ENCODE measurements at regions not wholly inside any gene's neighbourhood (a gene's known extent, or its start where the extent isn't known, plus 50 kb on each side); places are given as distances from the start of the nearest gene placed in this dataset.
"Not testable (repeated sequence)": the region's sequence is repeated elsewhere in the genome, so short reads cannot be mapped to it uniquely, and the experiment has no call there.

DNA sequence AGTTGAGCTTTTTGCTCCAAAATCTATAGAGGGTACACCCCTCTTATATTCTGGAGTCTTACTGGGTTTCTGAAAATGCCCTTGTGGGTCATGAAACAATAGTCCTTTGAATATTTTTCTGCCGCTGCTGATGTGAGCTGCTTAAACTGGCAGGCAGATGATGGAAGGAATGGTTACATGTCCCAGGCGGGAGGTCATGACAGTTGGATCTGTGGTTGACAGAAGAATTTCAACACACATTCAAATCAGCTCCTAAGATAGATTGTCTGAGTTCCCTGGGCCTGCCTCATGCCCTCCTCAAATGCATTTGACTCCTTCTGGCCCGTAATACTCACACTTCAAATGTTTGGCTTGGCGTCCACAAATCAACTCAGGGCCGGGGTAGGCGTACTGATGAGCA, 105.0 kb upstream of the IKBKE start:
- not testable (repeated sequence) for DNase-seq

DNA sequence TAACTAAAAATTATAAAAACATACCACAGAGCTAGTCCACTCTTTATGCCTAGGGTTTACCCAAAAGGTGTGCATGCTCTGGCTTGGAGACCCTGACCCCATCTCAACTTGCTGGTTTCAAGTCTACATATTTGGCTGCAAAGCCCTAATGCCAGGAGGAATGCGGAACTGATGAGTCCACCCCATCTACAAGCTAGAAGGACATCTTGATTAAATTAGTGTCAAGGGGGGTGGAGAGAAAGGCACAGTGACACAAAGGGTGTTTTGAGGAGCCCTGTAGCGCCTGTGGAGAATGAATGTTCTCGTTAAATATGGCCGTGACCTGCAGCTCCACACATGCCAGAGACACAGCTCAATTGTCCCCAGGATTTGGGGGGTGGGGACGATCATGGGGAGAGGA, 104.1 kb upstream of the IKBKE start:
- peak; percentile 0 for DNase-seq

DNA sequence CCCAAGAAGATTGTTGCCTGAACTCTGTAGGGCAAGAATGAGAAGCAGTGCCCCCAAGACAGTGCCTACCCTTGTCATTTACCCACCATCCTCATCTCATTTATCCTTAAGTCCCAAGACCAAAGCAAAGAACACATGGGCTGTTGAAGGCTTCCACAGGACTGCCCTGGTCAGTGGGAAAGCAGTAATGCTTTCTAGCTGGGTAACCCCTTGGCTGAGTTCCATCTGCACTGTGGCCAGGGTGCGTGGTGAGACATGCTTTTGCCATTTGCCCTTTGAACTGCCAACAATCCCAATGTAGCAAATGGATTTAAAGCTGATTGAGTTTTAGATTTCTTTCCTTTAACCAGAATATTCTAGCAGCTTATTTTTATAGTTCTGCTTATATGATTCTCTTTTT, 103.5 kb upstream of the IKBKE start:
- DNase-seq: not testable (repeated sequence)

DNA sequence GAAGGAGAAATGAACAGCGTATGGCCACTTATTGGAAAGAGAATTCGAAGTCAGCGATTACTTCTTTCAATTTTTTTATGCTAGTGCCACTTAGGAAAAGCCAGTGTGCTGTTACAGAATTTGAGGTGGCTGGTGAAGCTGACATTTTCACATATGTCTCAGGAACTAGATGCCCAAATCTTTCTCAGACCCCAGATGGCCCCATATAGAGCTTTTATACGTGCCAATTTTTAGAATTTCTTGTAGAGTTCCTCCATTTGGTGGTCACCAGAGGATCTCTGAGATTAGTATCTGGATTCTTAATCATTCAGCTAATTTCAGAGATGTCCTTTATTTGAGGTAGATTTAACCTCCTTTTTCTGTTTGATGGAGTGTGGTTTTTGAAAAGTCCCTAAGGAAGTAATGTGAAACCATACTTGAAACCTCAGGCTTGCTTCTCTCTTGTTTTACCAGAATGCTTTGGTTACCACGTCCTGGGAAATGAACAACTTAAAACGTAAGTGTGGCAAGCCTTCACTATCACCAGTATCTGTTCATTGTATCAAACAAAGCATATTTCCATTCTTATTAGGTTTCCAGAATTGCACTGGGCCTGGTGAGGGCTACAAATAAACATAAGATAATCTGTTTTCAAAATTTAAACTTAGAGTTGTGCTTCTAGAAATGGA, 102.2 kb upstream of the IKBKE start:
- not testable (repeated sequence) for DNase-seq

DNA sequence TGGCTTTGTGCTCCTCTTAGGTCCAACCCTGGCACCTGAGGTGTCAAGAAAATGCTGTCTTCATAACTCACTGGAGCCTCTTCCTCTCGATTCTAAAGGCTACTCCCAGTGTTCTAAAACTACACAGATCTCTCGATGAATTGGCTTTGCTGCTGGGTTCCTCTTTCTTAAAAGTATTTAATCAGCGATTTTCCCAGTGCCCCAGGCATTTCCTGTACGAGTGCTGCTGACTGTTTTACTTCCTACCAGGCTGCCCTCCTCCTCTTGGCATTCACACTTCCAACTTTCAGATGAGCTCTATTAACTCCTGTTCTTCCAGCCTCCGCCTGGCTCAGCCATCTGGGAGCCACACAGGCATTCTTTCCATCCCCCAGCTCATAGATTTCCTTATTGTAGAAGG, 95.6 kb upstream of the IKBKE start:
- DNase-seq: not testable (repeated sequence)

DNA sequence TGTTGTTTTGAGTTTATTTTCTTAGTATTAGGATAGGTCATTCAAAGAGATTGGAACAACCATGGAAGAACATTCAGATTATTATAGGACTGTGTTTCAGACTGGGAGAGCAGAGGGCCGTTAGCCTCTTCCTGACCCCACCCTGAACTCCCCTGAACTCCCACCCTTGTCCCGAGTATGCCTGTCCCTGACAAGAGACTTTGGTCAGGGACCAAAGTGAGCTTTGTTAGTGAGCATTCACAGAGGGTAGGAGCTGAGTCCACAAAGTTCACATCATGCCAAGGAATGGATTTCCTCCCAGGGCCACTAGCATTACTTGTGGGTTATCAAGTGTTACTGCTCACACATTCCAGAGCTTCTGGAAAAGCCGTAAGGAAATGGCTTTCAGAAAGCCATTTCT, 94.7 kb upstream of the IKBKE start:
- not testable (repeated sequence) for DNase-seq

DNA sequence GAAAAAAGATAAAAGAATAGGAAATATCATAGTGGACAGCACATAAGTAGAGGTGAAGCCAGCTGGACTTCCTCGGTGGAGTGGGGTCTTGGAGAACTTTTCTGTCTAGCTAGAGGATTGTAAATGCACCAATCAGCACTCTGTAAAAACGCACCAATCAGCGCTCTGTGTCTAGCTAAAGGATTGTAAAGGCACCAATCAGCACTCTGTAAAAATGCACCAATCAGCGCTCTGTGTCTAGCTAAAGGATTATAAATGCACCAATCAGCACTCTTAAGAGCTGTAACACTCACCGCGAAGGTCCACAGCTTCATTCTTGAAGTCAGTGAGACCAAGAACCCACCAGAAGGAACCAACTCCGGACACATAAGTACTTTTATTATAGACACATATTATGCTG, 91.8 kb upstream of the IKBKE start:
- DNase-seq: not testable (repeated sequence)

DNA sequence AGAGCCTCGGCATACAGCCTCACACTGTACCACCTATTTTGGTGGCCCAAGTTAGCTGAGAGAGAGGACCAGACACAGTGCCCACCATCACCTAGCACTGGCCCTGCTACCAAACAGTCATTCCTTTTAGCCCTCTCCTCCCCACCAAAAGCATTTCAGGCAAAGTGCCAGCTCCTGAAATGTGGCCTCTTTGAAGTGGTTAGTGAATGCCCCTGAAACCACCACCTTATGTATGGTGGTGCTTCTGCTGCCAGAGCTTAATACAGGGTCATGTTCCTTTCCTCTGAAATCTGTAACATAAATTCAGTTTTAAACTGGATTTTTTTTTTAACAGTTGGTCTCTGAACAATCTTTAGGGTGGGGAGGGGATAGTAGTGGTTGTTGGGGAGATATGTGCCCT, 91.0 kb upstream of the IKBKE start:
- DNase-seq: not testable (repeated sequence)

DNA sequence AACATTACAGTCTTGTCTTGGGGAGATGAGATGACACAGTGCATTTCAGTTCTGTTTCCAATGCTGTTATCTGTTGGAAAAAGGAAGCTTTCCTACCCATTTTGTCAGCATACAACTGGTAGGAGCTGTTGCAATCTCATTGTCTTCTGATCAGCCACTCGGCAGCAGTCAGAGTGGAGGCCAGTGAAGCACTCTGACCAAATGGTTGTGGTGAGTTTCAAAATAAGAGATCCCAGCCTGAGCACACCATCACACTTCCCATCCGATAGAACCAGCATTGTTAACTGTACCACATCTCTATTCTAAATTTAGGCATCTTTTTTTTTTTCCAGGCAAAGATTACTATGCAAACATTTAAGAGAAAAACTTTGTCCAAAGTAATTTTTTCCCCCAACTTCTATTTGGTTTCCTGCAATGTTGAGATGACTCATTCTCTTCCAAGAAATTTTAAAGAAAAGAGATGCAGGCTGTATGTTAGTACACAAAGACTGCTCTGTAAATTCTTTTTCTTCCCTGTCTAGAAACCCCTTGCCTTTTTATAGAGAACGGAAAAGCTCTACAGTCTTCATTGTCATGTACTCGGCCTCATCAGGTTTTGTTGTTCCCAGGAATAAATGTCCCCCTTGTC, 90.0 kb upstream of the IKBKE start:
- DNase-seq: peak; percentile 8

DNA sequence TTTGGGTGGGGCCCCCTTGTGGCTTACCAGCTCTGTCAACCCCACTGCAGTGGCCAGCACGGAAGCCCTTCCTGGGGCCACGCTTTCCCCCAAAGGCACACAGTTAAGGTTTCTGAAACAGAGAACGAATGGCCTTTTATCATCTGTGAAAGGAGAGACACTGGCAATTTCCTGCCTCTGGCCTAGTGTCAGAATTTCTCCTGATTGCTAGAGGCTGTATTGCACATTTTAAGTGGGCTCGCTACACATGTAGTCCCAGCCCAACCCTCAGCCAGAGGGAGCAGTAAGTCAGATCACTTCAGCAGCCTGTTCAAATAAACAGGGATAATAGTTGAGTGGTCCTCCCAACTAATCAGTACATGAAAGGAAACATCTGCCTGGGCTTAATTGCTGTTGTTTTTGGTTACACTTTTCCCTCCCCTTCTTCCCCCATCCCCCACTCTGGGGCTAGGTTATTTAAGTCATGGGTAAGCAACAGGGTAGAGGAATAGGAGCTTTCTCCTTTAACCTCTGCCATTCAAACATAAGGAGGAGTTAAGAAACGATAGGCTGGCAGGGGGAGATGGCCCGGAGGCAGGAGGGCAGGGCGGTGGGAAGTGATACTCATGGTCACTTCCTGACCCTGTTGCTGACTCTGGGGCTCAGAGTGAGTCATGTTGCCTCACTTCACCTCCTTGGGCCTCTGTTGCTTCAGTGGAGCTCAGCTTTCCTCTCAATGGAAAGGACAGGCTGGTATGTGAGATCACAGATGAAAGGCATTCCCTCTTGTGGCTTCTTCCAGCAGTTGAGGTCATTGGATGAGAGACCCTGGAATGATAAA, 89.3 kb upstream of the IKBKE start:
- peak; percentile 17 for DNase-seq

DNA sequence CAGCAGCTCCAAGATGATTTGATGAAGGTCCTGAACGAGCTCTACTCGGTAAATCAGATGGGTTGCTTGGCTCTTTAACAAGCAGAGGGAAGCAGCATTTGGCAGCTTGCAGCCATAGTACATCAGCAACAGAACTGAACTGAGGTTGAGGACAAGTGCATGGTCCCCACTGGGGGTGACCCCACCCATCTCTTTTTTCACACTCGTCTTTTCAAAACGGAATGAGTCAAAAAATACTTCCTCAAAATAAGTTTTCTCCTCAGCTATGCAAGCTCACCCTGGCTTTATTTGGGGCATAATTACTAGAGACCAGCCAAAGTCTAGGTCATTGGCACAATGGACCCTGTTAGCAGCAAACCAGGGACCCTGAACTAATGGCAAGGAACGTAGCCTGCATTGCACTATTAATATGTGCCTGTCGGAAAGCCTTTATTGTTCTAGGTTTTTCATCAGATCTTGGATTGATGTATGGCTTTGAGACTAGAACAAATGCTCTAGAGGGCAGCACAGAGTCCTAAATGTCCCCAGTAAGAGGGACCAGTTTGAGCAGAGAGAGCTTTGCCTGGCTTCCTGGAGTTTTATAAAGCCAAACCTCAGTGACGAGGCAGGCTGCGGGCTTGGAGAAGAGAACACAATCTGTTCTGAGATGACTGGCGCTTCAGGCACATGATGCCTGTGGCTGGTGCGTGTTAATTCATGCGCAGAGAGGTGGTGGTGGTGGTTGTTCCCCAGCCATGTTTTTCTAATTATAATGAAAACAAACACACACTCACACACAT, 86.1 kb upstream of the IKBKE start:
- DNase-seq: peak; percentile 34

DNA sequence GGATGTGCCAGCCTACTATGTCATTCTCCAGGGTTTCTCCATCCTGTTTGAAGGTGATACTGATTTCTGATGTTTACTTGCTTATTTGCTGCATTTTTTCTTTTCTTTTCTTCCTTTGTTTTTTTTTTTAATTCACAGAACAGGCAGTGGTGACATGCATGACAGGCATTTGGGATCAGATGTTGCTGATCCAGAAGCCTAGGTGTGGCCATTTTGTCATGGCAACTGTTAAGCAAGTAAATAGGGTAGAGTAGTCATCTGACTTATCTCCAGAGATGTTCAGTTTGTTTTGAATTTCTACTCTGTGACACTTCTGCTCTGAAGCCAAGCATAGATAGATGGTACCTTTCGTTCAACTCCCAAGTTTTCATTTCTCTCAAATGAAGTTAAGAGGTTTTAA, 85.4 kb upstream of the IKBKE start:
- DNase-seq: not testable (repeated sequence)

DNA sequence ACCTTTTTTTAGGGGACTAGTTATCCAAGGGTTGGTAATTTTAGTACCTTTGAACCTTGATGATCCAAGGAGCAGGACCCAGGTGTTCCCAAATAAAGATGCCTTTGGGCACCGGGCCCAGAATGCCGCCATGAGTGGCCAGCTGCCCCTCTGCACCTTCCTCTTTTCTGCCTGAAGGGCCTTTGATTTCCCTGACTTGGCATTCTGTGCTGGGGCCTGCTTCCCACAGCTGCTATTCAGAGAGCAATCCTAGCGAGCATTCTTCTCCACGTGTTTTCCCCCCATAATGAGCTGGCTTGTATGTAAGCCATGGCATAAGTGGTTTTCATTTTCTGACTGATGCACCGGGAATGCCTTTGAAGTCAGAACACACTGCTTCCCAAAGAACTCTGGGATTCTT, 82.6 kb upstream of the IKBKE start:
- DNase-seq: not testable (repeated sequence)

DNA sequence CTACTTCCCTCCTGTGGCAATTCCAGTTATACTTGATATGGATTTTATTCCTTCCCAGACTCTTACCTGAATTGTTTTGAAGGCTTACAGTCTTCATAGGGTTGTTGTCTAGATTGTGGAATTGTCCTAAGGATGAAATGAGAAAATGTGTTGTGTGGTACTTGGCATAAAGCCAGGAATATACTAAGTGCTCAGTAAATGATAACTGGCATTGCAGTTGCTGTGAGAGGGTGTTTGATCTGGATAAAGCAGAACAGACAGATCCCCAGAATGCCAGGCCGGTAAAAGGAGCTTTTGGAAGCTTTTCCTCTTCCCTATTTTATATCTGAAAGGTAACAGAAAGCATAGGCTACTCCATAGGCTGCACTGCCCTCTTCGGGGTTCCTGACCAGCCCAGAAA, 78.4 kb upstream of the IKBKE start:
- DNase-seq: not testable (repeated sequence)

DNA sequence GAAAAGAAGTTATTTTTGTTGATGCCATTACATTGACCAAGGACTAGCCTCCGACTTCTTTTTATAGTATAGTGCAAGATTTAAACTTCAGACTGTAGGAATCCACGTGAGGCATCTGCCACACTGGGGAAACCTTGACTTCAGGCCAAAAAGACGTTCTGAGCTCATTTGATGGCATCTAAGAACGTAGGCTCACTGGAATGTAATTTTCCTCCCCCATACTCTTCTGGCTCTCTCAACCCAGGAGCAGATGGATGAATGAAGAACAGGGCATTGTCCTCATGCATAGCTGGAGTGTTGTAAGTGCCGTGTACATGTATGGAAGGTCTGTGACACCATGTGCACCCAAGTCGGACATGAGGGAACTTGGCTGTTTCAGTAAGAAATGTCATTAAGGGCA, 72.8 kb upstream of the IKBKE start:
- DNase-seq: not testable (repeated sequence)

DNA sequence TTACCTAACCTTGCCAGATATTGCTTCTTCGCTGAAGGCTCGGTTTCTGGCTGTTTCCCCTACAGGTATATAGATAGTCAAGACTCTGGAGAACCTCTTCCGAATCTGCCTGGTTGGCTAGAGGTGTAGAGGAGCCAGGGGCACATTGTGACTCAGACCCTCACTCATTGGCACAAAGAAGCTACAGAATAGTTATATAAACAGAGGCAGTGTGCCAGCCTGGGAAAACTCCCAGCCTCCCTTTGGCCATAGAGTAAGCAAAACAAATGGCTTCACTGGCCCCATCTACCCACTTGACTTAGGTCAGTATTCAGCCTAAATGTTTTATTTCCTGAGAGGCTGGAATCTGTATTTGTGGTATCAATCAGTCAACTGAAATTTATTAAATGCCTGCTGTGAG, 72.0 kb upstream of the IKBKE start:
- DNase-seq: not testable (repeated sequence)

DNA sequence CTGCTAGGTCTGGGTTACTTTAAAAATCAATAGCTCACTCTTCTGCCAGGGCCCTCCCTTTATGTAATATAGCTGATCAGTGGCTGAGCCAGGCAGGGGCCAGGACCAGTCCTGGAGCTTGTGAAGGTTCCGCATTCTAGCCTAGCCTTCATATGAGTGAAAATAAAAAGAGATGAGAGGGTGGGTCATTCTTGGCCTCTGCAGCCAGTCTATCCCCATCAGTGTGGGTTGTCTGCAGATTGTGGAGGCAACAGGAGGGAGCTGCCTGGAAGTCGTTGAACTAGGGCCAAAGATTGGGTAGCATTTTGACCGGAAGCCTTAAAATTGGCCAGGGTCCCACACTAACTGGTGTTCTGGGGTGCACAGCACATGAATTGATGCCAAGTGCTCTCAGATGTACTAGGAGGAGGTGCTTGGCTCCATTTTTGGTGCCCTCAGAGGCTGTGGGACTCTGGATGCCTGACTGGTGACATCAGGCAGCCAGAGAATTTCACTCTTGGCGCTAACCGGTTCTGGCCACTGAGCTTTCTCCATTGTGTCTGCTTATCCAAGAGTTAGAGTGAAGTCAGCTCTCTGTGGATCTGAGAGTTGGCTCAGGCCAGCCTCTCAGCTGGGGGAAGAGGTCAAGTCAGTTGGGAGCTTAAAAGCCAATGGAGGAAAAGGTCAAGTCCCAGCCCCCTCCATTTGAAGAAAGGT, 66.5 kb upstream of the IKBKE start:
- DNase-seq: not testable (repeated sequence)

DNA sequence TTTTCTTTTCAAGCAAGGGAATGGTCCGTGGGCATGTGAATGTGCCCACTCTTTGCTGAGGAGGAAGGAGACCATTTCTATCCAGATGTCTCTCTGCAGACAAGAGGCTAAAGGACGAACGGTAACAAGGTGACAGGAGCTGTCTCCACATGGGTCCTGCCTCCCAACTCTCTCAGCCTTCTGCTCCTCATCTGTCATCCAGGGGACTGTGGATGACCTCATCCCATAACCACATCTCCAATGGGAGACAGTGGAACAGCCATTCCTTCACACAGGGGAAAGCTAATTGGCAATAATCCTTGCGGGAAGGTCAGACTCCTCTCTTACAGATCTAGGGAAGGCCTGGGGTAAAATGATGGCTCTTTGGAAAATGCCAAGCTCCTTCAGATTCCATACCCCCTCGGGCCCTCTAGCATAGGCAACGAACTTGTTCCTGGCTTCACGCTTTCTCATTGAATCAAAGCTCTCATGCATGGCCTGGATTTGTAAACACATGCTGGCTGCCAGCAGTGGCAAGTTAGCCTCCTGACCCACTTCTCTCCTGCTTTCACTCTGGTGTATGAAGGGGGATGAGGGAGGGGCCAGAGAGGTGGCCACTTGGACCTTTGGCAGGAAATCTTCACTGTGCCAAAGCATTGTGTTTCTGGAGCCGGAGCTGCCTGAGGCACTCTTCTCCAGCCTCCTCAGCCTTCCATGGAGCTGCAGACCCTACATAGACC, 65.8 kb upstream of the IKBKE start:
- DNase-seq: not testable (repeated sequence)

DNA sequence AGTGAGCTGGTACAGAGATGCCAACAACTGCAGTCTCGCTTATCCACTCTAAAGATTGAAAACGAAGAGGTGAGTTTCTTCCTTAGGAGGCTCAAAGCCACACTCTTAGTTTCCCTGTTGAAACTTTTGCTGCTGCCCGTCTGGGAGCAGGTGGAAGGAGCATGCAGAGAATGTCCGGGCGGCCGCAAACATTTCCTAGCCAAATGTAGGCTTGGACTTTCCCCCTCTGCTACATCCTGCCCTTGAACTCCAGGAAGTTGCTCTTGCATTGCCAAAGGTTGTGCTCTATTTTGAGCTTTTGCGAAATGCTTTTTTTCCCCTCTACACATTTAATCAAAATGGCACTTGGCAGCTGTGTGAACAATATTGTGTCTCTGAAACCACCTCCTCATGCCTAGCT, 65.0 kb upstream of the IKBKE start:
- DNase-seq: not testable (repeated sequence)

DNA sequence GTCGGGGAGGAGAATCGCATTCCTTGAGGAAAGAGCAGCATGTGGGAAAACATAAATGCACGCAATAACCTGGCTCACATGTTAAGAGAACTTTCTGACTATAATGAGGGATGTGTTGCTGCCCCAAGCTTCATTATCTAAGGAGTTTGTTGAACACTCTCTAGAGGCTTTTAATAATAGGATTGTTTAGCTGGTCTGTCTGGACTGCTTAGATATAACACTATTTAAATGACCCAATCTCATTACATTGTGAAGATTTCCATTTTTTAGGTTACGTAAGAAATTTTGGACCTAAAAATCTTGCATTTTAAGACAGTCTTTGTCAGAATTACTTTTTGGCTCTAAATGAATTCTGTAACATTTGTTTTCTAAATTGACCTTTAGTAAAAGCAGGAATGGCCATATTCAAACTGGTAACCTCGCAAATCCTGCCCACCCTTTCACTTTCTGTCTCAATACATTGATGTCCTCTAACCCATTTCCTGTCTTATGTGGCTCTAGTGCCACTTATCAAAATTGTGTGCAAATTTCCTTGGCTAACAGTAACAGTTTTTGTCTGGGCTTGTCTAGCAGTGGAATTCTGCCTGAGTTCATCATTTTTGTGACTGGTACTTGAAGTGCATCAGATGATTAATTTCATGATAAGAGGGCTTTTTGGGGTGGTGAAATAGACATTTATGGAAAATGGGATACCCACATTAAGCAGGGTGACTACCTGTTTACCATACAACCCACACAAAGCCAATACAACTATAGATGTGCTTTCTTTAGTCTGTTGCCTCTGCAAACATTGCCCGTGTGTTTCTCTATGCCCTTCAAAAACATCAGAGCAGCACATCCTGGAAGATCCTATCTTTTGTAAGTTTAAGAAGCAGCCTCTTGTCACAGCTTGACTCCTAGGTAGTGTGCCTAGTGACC, 61.6 kb upstream of the IKBKE start:
- not testable (repeated sequence) for DNase-seq

DNA sequence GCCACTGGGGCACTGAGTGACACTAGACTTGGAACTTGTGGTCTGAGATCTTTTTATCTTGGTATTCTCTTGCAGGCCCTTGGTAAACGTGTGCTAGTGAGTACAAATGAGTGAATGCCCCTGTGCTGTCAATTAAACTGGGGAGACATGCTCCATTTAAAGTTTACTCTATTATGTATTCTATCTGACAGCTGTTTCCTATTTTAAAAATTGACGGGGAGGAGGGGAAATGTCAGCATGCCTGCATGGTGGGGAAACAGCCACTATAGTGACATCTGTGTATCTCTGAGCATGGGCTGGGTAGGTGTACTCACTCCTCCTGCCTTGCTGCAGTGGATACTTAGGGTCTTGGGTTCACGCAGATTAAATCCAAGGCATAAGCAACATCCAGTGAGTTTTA, 59.0 kb upstream of the IKBKE start:
- DNase-seq: no peak

Measured in HCEC 1CT (cell line).